ENCODE measurements at regions not wholly inside any gene's neighbourhood (a gene's known extent, or its start where the extent isn't known, plus 50 kb on each side); places are given as distances from the start of the nearest gene placed in this dataset.

GRCh38 chr11:11732116-11732515, 109.7 kb upstream of the USP47 start:
- no peaks in the 10 kb centered on the region for H3K36me3 ChIP-seq (ENCODE audit: control insufficient read depth in 2 of 2, extremely low read depth in 1 of 2, insufficient read depth in 2 of 2, low read length in 2 of 2)
- no peak overlapping the region for H3K4me3 ChIP-seq (ENCODE audit: control insufficient read depth in 2 of 3, extremely low read depth in 1 of 3, insufficient read depth in 2 of 3, low read depth in 1 of 3, low read length in 3 of 3)
- no peaks in the 10 kb centered on the region for H3K9me3 ChIP-seq (ENCODE audit: control insufficient read depth, low read depth, low read length)
- dilution Hi-C loops (cut with MboI; ENCODE audit: extremely low pct_ligation_motif_present, low sequenced_read_pairs), result no loop called here
- H3K27ac ChIP-seq (ENCODE audit: control insufficient read depth, insufficient read depth, low read length), result peak overlapping the region; percentile 19
- no peaks in the 10 kb centered on the region for H3K27me3 ChIP-seq (ENCODE audit: control insufficient read depth, extremely low read depth, insufficient read depth, low read length)
- H3K4me1 ChIP-seq (ENCODE audit: control insufficient read depth, extremely low read depth, insufficient read depth, low read length), result peaks cover 15% of the 10 kb centered on the region
- FAIRE-seq, result no peak
- peak overlapping the region; percentile 83 for H3K4me2 ChIP-seq (ENCODE audit: control insufficient read depth, extremely low read depth, insufficient read depth, low read depth, low read length)
- H3K9ac ChIP-seq (ENCODE audit: control insufficient read depth, extremely low read depth, insufficient read depth, low read length), result no peak overlapping the region
- no peak overlapping the region for H2AFZ ChIP-seq (ENCODE audit: control insufficient read depth, low read length)
- no peaks in the 10 kb centered on the region for H3K9me1 ChIP-seq (ENCODE audit: control insufficient read depth, extremely low read depth, insufficient read depth, low read length)
- no peaks in the 10 kb centered on the region for H3K79me2 ChIP-seq (ENCODE audit: control insufficient read depth, insufficient read depth, low read length)
- TF ChIP-seq EZH2 (IDR thresholded peaks at IDR 0.05; ENCODE audit: low read length) (no peak), CTCF (optimal IDR thresholded peaks at IDR 0.05 in 1 of 3, IDR thresholded peaks at IDR 0.05 in 1 of 3, conservative IDR thresholded peaks at IDR 0.05 in 1 of 3; ENCODE audit: extremely low read depth in 1 of 3, insufficient read depth in 2 of 3, low read length in 3 of 3) (no peak)
- no peaks in the 10 kb centered on the region for H4K20me1 ChIP-seq (ENCODE audit: control insufficient read depth, extremely low read depth, insufficient read depth, low read length)
- no peak for DNase-seq (ENCODE audit: low read depth, low spot score)

GRCh38 chr11:11731311-11732083, 109.7 kb upstream of the GALNT18 start:
- peak overlapping the region; percentile 71 for H3K27ac ChIP-seq (ENCODE audit: control insufficient read depth, insufficient read depth, low read length)
- H3K79me2 ChIP-seq (ENCODE audit: control insufficient read depth, insufficient read depth, low read length), result no peaks in the 10 kb centered on the region
- no peak overlapping the region for H3K9ac ChIP-seq (ENCODE audit: control insufficient read depth, extremely low read depth, insufficient read depth, low read length)
- H3K27me3 ChIP-seq (ENCODE audit: control insufficient read depth, extremely low read depth, insufficient read depth, low read length), result no peaks in the 10 kb centered on the region
- DNase-seq (ENCODE audit: low read depth, low spot score), result peak; percentile 66
- peak overlapping the region in 2 of 3 experiments; percentile 12 to 37 for H3K4me3 ChIP-seq (ENCODE audit: control insufficient read depth in 2 of 3, extremely low read depth in 1 of 3, insufficient read depth in 2 of 3, low read depth in 1 of 3, low read length in 3 of 3)
- dilution Hi-C loops (cut with MboI; ENCODE audit: extremely low pct_ligation_motif_present, low sequenced_read_pairs), result no loop called here
- no peaks in the 10 kb centered on the region for H3K9me3 ChIP-seq (ENCODE audit: control insufficient read depth, low read depth, low read length)
- no peaks in the 10 kb centered on the region for H3K9me1 ChIP-seq (ENCODE audit: control insufficient read depth, extremely low read depth, insufficient read depth, low read length)
- H2AFZ ChIP-seq (ENCODE audit: control insufficient read depth, low read length), result peak overlapping the region; percentile 57
- peaks cover 15% of the 10 kb centered on the region for H3K4me1 ChIP-seq (ENCODE audit: control insufficient read depth, extremely low read depth, insufficient read depth, low read length)
- peak overlapping the region; percentile 83 for H3K4me2 ChIP-seq (ENCODE audit: control insufficient read depth, extremely low read depth, insufficient read depth, low read depth, low read length)
- no peaks in the 10 kb centered on the region for H3K36me3 ChIP-seq (ENCODE audit: control insufficient read depth in 2 of 2, extremely low read depth in 1 of 2, insufficient read depth in 2 of 2, low read length in 2 of 2)
- FAIRE-seq, result peak; percentile 93
- H4K20me1 ChIP-seq (ENCODE audit: control insufficient read depth, extremely low read depth, insufficient read depth, low read length), result no peaks in the 10 kb centered on the region
- TF ChIP-seq EZH2 (IDR thresholded peaks at IDR 0.05; ENCODE audit: low read length) (no peak), CTCF (optimal IDR thresholded peaks at IDR 0.05 in 1 of 3, IDR thresholded peaks at IDR 0.05 in 1 of 3, conservative IDR thresholded peaks at IDR 0.05 in 1 of 3; ENCODE audit: extremely low read depth in 1 of 3, insufficient read depth in 2 of 3, low read length in 3 of 3) (no peak)
